A549 (cell line): ENCODE measurements at regions not wholly inside any gene's neighbourhood (a gene's known extent, or its start where the extent isn't known, plus 50 kb on each side); places are given as distances from the start of the nearest gene placed in this dataset.

Experiments used
- CTCF ChIP-seq: fragments of >200 bp; sonication (Bioruptor Twin); formaldehyde crosslinking; IDR thresholded peaks from 3 replicates; pipeline ENCODE4 v1.5.1; 2016
- HES2 ChIP-seq: fragments of >200 bp; sonication (Bioruptor Twin); formaldehyde crosslinking; IDR thresholded peaks from 2 replicates; pipeline ENCODE4 v1.6.1; 2016
- PBX3 ChIP-seq: IDR thresholded peaks from 2 replicates; pipeline ENCODE4 v1.6.1; 2012
- RNF2 ChIP-seq: fragments of 200-600 bp; sonication (generic); IDR thresholded peaks from 2 replicates; pipeline ENCODE4 v1.6.1; 2016; ENCODE audit warnings: low read depth, mild to moderate bottlenecking, antibody characterized with exemption, moderate library complexity, borderline replicate concordance
- SREBF2 ChIP-seq: fragments of 450-650 bp; IDR thresholded peaks from 2 replicates; pipeline ENCODE4 v1.6.1; 2014; ENCODE audit warnings: mild to moderate bottlenecking, moderate library complexity

- no peak for TF ChIP-seq PBX3
- no peak for TF ChIP-seq CTCF
- TF ChIP-seq HES2: no peak
- TF ChIP-seq RNF2: no peak
- TF ChIP-seq SREBF2: no peak
Observed at GRCh38 chr22:27443306-27443705, 358.2 kb downstream of the MN1 start.
